ENCODE measurements at regions not wholly inside any gene's neighbourhood (a gene's known extent, or its start where the extent isn't known, plus 50 kb on each side); places are given as distances from the start of the nearest gene placed in this dataset.

- H3K9me2 ChIP-seq (ENCODE audit: low read depth, low read length): no peaks in the 10 kb centered on the region
- no peak overlapping the region for H3K9ac ChIP-seq (ENCODE audit: low read length)
- no peaks in the 10 kb centered on the region for H3K9me3 ChIP-seq (ENCODE audit: low read length)
- H3F3A ChIP-seq (ENCODE audit: insufficient read depth, low read length): no peaks in the 10 kb centered on the region
- H4K20me1 ChIP-seq (ENCODE audit: insufficient read depth, low read length): no peaks in the 10 kb centered on the region
- H3K36me3 ChIP-seq (ENCODE audit: insufficient read depth, low read length): no peaks in the 10 kb centered on the region
- H3K4me2 ChIP-seq (ENCODE audit: low read length): no peak overlapping the region
- H3K27ac ChIP-seq (ENCODE audit: low read depth, low read length, poor library complexity, severe bottlenecking): no peak overlapping the region
- no peaks in the 10 kb centered on the region for H3K4me1 ChIP-seq (ENCODE audit: insufficient read depth, low read length, severe bottlenecking)
- no peaks in the 10 kb centered on the region for H3K79me2 ChIP-seq (ENCODE audit: insufficient read depth, low read length)
- H2AFZ ChIP-seq (ENCODE audit: low read length): no peak overlapping the region
- no peak overlapping the region for H3K4me3 ChIP-seq (ENCODE audit: low read depth, low read length, poor library complexity, severe bottlenecking)
- no peak for TF ChIP-seq EZH2 (IDR thresholded peaks at IDR 0.05; ENCODE audit: borderline replicate concordance, low read length)
- no peak for TF ChIP-seq CTCF (IDR thresholded peaks at IDR 0.05; ENCODE audit: low read length)
- H3K27me3 ChIP-seq (ENCODE audit: insufficient read depth, low read length): no peaks in the 10 kb centered on the region
Measured at GRCh38 chr4:22264261-22264660, 251.6 kb downstream of the ADGRA3 start.

GRCh38 chr4:22253431-22253830 is 262.4 kb downstream of the ADGRA3 start:
- no peak overlapping the region for H3K4me3 ChIP-seq (ENCODE audit: low read depth, low read length, poor library complexity, severe bottlenecking)
- no peaks in the 10 kb centered on the region for H3F3A ChIP-seq (ENCODE audit: insufficient read depth, low read length)
- H3K9ac ChIP-seq (ENCODE audit: low read length): no peak overlapping the region
- H3K4me1 ChIP-seq (ENCODE audit: insufficient read depth, low read length, severe bottlenecking): no peaks in the 10 kb centered on the region
- no peaks in the 10 kb centered on the region for H3K79me2 ChIP-seq (ENCODE audit: insufficient read depth, low read length)
- no peak overlapping the region for H3K27ac ChIP-seq (ENCODE audit: low read depth, low read length, poor library complexity, severe bottlenecking)
- H3K36me3 ChIP-seq (ENCODE audit: insufficient read depth, low read length): no peaks in the 10 kb centered on the region
- no peak overlapping the region for H3K4me2 ChIP-seq (ENCODE audit: low read length)
- no peaks in the 10 kb centered on the region for H3K27me3 ChIP-seq (ENCODE audit: insufficient read depth, low read length)
- H4K20me1 ChIP-seq (ENCODE audit: insufficient read depth, low read length): no peaks in the 10 kb centered on the region
- H2AFZ ChIP-seq (ENCODE audit: low read length): no peak overlapping the region
- TF ChIP-seq EZH2 (IDR thresholded peaks at IDR 0.05; ENCODE audit: borderline replicate concordance, low read length) (no peak), CTCF (IDR thresholded peaks at IDR 0.05; ENCODE audit: low read length) (no peak)
- H3K9me2 ChIP-seq (ENCODE audit: low read depth, low read length): no peaks in the 10 kb centered on the region
- H3K9me3 ChIP-seq (ENCODE audit: low read length): no peaks in the 10 kb centered on the region

GRCh38 chr4:22246847-22247246 is 269.0 kb downstream of the ADGRA3 start:
- Histone ChIP-seq H3K27ac (ENCODE audit: low read depth, low read length, poor library complexity, severe bottlenecking) (no peak overlapping the region), H3F3A (ENCODE audit: insufficient read depth, low read length) (no peaks in the 10 kb centered on the region), H3K4me1 (ENCODE audit: insufficient read depth, low read length, severe bottlenecking) (no peaks in the 10 kb centered on the region), H4K20me1 (ENCODE audit: insufficient read depth, low read length) (no peaks in the 10 kb centered on the region), H3K9ac (ENCODE audit: low read length) (no peak overlapping the region), H3K4me2 (ENCODE audit: low read length) (no peak overlapping the region), H3K4me3 (ENCODE audit: low read depth, low read length, poor library complexity, severe bottlenecking) (no peak overlapping the region), H3K27me3 (ENCODE audit: insufficient read depth, low read length) (no peaks in the 10 kb centered on the region), H3K79me2 (ENCODE audit: insufficient read depth, low read length) (no peaks in the 10 kb centered on the region), H3K9me2 (ENCODE audit: low read depth, low read length) (no peaks in the 10 kb centered on the region), H3K9me3 (ENCODE audit: low read length) (no peaks in the 10 kb centered on the region), H2AFZ (ENCODE audit: low read length) (no peak overlapping the region), H3K36me3 (ENCODE audit: insufficient read depth, low read length) (no peaks in the 10 kb centered on the region)
- TF ChIP-seq EZH2 (IDR thresholded peaks at IDR 0.05; ENCODE audit: borderline replicate concordance, low read length) (no peak), CTCF (IDR thresholded peaks at IDR 0.05; ENCODE audit: low read length) (no peak)
